Retinal pigment epithelial cell (primary cell): ENCODE measurements at regions not wholly inside any gene's neighbourhood (a gene's known extent, or its start where the extent isn't known, plus 50 kb on each side); places are given as distances from the start of the nearest gene placed in this dataset.
"Not testable (repeated sequence)": the region's sequence is repeated elsewhere in the genome, so short reads cannot be mapped to it uniquely, and the experiment has no call there.

ENCODE experiments used
- DNase-seq: peaks from one replicate; pipeline ENCODE4 v3.0.0-alpha.2; 2010; ENCODE audit warnings: low read depth
- H3K4me3 ChIP-seq: 2 replicates; pipeline ENCODE4 v1.5.1; 2011; ENCODE audit warnings: mild to moderate bottlenecking, low read length, control low read depth, moderate library complexity
- CTCF ChIP-seq: conservative IDR thresholded peaks from 2 replicates; pipeline ENCODE4 v1.5.1; 2011; ENCODE audit warnings: low read depth, low read length, control low read depth, inconsistent platforms

GRCh38 chr14:44392984-44393383, 114.1 kb downstream of the FSCB start:
- DNase-seq = no peak
- H3K4me3 ChIP-seq = no peak overlapping the region
- TF ChIP-seq CTCF = no peak

- TF ChIP-seq CTCF = no peak
- no peak overlapping the region for H3K4me3 ChIP-seq
- DNase-seq = no peak
Measured at GRCh38 chr14:44388306-44388705, 118.8 kb downstream of the FSCB start.

GRCh38 chr14:44385906-44386305, 121.2 kb downstream of the FSCB start:
- no peak for DNase-seq
- TF ChIP-seq CTCF = no peak
- H3K4me3 ChIP-seq = no peak overlapping the region

- not testable (repeated sequence) for H3K4me3 ChIP-seq, DNase-seq
Measured at GRCh38 chr14:44385296-44385695, 121.8 kb downstream of the FSCB start.

- H3K4me3 ChIP-seq, DNase-seq: not testable (repeated sequence)
Measured at GRCh38 chr14:44384601-44385293, 122.3 kb downstream of the FSCB start.

- no peak for TF ChIP-seq CTCF
- DNase-seq = no peak
- H3K4me3 ChIP-seq = no peak overlapping the region
Measured at GRCh38 chr14:44384093-44384492, 123.0 kb downstream of the FSCB start.

- DNase-seq = no peak
- H3K4me3 ChIP-seq = no peak overlapping the region
- no peak for TF ChIP-seq CTCF
Measured at GRCh38 chr14:44383636-44384035, 123.4 kb downstream of the FSCB start.

- H3K4me3 ChIP-seq = no peak overlapping the region
- DNase-seq = no peak
- TF ChIP-seq CTCF = no peak
Measured at GRCh38 chr14:44379292-44379977, 127.6 kb downstream of the FSCB start.
